C4-2B (cell line): ENCODE measurements at regions not wholly inside any gene's neighbourhood (a gene's known extent, or its start where the extent isn't known, plus 50 kb on each side); places are given as distances from the start of the nearest gene placed in this dataset.

Experiments
- H3K27ac ChIP-seq: fragments of 450-650 bp; 2 replicates; pipeline ENCODE4 v1.5.1; 2017
- ZFX ChIP-seq: fragments of 450-650 bp; IDR thresholded peaks from 2 replicates; pipeline ENCODE4 v1.6.1; 2017
- TF ChIP-seq, protein P1 (sequence below): fragments of 450-650 bp; conservative IDR thresholded peaks from 2 replicates; pipeline ENCODE4 v1.5.1; 2017; ENCODE audit warnings: mild to moderate bottlenecking

DNA sequence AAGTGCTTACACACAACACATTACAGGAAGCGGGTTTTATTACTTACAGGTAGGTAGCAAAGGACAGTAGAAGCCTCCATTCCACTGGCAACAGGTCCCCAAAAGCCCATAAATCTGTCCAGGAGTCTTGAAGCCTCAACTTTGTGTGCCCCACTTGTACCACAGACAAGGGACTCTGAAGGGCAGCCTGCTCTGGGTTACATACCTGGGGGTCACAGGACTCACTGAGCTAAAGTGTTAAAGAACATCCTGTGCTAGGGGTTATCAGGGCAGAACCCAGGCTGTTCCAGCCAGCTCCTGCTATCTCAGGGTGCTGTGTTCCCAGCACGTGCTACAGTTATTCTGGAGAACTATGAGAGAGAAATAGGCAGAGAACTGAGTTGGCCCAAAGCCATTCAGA lies 230.9 kb upstream of the SLC10A2 start:
- no peak overlapping the region for H3K27ac ChIP-seq
- TF ChIP-seq ZFX: no peak
- TF ChIP-seq, protein P1, sequence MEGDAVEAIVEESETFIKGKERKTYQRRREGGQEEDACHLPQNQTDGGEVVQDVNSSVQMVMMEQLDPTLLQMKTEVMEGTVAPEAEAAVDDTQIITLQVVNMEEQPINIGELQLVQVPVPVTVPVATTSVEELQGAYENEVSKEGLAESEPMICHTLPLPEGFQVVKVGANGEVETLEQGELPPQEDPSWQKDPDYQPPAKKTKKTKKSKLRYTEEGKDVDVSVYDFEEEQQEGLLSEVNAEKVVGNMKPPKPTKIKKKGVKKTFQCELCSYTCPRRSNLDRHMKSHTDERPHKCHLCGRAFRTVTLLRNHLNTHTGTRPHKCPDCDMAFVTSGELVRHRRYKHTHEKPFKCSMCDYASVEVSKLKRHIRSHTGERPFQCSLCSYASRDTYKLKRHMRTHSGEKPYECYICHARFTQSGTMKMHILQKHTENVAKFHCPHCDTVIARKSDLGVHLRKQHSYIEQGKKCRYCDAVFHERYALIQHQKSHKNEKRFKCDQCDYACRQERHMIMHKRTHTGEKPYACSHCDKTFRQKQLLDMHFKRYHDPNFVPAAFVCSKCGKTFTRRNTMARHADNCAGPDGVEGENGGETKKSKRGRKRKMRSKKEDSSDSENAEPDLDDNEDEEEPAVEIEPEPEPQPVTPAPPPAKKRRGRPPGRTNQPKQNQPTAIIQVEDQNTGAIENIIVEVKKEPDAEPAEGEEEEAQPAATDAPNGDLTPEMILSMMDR: no peak

DNA sequence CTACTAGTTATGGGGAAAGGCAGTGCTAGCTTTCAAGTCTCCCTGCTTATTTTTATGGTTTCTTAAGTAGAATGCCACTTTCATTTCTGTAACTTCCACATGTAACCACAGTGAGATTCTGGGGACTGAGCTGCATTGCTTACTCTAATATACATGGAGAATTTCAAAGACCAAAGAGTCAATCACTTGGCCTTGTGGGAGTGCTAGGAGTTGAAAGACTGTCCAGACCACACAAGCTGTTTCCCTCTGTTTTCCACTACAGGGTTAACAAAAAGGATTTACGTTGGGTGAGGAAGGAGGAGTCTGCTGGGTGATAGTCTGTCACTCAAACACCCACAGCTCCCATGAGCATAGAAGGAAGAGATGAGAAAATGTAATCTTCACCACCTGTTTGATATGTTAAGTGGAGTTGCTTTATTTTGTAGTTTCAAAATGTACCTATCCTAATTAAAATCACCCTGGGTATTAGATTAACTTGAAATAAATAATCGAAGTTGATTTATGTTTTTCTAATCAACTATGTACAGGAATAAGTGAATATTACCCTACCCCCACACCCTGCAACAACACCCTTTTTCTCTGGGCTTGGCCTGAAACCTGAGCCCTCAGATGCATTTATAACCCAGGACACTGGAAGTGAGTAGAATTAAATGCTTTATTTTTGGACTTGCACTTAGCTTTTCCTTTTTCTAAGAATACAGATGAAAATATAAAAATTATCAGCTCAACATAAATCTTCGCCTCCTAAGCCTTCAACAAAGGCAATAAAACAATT lies 225.8 kb upstream of the SLC10A2 start:
- H3K27ac ChIP-seq: no peak overlapping the region
- TF ChIP-seq, protein P1: no peak
- TF ChIP-seq ZFX: no peak

DNA sequence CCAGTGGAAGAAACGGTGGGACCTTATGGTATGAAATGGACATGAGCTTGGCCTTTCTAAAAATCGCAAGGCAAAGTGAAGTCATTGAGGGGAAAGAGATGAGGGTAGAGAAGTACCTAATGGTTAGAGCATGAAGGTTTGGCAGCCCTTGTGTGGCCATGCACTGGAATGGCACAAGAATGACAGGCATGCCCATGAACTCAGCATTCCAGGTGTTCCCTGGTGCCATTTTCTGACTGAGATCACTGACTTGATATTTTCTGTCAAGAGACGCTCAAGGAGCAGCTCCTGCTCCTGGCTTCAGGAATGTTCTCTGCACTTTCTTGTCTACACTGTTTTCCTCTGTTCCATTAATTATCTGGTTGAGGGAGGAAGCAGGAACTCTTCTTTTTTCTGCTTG lies 225.0 kb upstream of the SLC10A2 start:
- no peak overlapping the region for H3K27ac ChIP-seq
- TF ChIP-seq ZFX: no peak
- TF ChIP-seq, protein P1: no peak

DNA sequence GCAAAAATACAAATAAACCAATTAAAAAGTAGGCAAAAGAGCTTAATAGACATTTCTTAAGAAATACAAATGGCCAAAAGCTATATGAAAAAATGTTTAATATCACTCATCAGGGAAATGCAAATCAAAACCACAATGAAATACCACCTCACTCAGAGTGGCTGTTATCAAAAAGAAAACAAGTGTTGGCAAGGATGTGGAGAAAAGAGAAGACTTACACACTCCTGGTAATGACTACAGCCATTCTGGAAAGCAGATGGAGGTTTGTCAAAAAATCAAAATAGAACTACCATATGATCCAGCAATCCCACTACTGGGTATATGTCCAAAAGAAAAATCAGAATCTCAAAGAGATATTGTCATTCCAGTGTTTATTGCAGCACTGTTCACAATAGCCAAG lies 223.5 kb upstream of the SLC10A2 start:
- H3K27ac ChIP-seq: no peak overlapping the region
- TF ChIP-seq, protein P1: no peak
- TF ChIP-seq ZFX: no peak

DNA sequence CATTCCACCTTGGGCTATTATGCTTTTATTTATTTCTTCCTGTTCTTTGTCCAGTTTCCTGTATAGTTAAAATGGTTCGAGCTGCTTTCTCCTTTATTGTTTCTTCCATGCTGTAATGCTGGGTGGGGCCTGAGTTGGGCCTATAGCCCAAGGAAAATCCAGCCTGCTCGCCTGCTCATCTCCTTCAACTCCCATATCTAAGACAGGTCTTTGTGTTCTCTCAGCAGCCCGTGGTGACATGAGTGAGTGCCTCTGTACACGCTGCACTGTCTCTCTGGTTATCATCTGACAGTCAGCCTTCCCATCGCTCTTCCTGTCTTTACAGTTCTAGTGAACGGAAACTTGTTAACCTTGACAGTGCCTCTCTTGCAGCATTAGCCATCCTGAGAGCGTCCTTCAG lies 221.9 kb upstream of the SLC10A2 start:
- TF ChIP-seq, protein P1: no peak
- no peak for TF ChIP-seq ZFX

DNA sequence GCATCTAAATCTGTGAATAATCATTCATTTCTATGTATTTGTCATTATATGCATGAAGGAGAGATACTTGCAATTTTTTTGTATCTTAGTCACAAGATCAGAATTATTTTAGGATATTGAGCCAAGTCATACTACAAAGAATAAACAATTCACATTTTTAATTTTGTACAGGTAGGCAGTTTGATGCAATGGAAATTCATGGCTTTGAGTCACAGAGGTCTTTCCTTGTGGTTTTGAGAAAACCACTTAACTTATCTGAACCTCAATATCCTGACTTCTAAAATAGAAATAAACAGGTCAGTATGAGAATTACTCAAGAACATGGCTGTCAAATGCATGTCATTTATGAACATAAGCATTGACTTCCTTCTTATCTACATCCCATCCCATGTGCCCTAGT lies 221.4 kb upstream of the SLC10A2 start:
- TF ChIP-seq ZFX: no peak
- TF ChIP-seq, protein P1: no peak
- no peak overlapping the region for H3K27ac ChIP-seq

More for the DNA sequence above, 221.9 kb upstream of the SLC10A2 start:
- no peak overlapping the region for H3K27ac ChIP-seq

DNA sequence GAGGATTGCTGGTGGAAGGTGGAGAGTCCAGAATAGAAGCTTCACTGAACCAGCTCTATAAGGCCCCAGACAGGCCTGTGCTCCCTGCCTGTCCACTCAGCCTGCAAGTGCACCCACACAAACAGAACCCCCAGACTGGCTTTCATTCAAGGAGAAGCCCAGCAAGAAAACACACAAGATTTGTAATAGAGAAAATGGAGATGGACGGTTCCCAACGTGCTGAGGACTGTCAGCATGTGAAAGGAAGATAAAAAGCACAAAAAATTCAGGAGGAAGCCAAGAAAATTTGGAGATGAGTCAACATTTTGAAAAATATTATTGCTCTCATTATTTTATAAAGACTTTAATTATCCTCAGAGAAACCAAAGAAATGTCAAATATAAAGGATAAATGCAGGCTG lies 218.2 kb upstream of the SLC10A2 start:
- H3K27ac ChIP-seq: no peak overlapping the region
- TF ChIP-seq, protein P1: no peak
- TF ChIP-seq ZFX: no peak
